Neural cell (in vitro differentiated cells): ENCODE measurements at regions not wholly inside any gene's neighbourhood (a gene's known extent, or its start where the extent isn't known, plus 50 kb on each side); places are given as distances from the start of the nearest gene placed in this dataset.

Experiments
- H2AFZ ChIP-seq: fragments of 200-600, 300-800 bp; sonication (generic), shearing (Covaris generic); 2 replicates; pipeline ENCODE4 v1.6.0; 2014; ENCODE audit warnings: low read depth, mild to moderate bottlenecking, antibody characterized with exemption, low read length, moderate library complexity
- H3F3A ChIP-seq: fragments of 200-600 bp; shearing (Covaris generic); 2 replicates; pipeline ENCODE4 v1.6.1; 2016; ENCODE audit warnings: mild to moderate bottlenecking, moderate library complexity, mixed read lengths, antibody characterized with exemption, low read length; ENCODE audit not compliant: insufficient read depth, poor library complexity, severe bottlenecking
- H3K27ac ChIP-seq: fragments of 200-600, 300-800 bp; sonication (generic), shearing (Covaris generic); 2 replicates; pipeline ENCODE4 v1.5.1; 2014; ENCODE audit warnings: mild to moderate bottlenecking, low read length, moderate library complexity
- H3K27me3 ChIP-seq: fragments of 300-800, 200-600 bp; sonication (generic), shearing (Covaris generic); 2 replicates; pipeline ENCODE4 v1.6.0; 2014; ENCODE audit warnings: mild to moderate bottlenecking, low read depth, low read length, moderate library complexity; ENCODE audit not compliant: insufficient read depth
- H3K36me3 ChIP-seq: fragments of 300-800, 200-600 bp; sonication (generic), shearing (Covaris generic); 2 replicates; pipeline ENCODE4 v1.5.1; 2014; ENCODE audit warnings: mild to moderate bottlenecking, antibody characterized with exemption, low read length, moderate library complexity; ENCODE audit not compliant: insufficient read depth
- H3K4me2 ChIP-seq: fragments of 300-800, 200-600 bp; sonication (generic), shearing (Covaris generic); 2 replicates; pipeline ENCODE4 v1.6.0; 2014; ENCODE audit warnings: mild to moderate bottlenecking, low read length
- H3K4me3 ChIP-seq: fragments of 300-800, 200-600 bp; sonication (generic), shearing (Covaris generic); 2 replicates; pipeline ENCODE4 v1.5.1; 2014; ENCODE audit warnings: mild to moderate bottlenecking, low read length, moderate library complexity
- H3K79me2 ChIP-seq: fragments of 200-600 bp; shearing (Covaris generic); replicated peaks from 2 replicates; pipeline ENCODE4 v1.6.0; 2014; ENCODE audit warnings: mild to moderate bottlenecking, low read length, moderate library complexity; ENCODE audit not compliant: insufficient read depth
- H3K9ac ChIP-seq: fragments of 300-800, 200-600 bp; sonication (generic), shearing (Covaris generic); 2 replicates; pipeline ENCODE4 v1.6.1; 2016; ENCODE audit warnings: mild to moderate bottlenecking, low read length, mixed read lengths
- H3K9me2 ChIP-seq: fragments of 200-600 bp; shearing (Covaris generic); 2 replicates; pipeline ENCODE4 v1.6.1; 2016; ENCODE audit warnings: mild to moderate bottlenecking, low read length, mixed read lengths; ENCODE audit not compliant: insufficient read depth
- H3K9me3 ChIP-seq: fragments of 200-600, 300-800 bp; sonication (generic), shearing (Covaris generic); 2 replicates; pipeline ENCODE4 v1.6.1; 2016; ENCODE audit warnings: mild to moderate bottlenecking, mixed run types, low read length, moderate library complexity, mixed read lengths
- H4K20me1 ChIP-seq: fragments of 200-600 bp; shearing (Covaris generic); 2 replicates; pipeline ENCODE4 v1.6.1; 2016; ENCODE audit warnings: mild to moderate bottlenecking, mixed run types; ENCODE audit not compliant: insufficient read depth
- CTCF ChIP-seq: fragments of 450-650 bp; IDR thresholded peaks from 2 replicates; pipeline ENCODE4 v1.5.1; 2014; ENCODE audit warnings: antibody characterized with exemption, mild to moderate bottlenecking, moderate library complexity; ENCODE audit not compliant: poor library complexity, severe bottlenecking
- EP300 ChIP-seq: fragments of 450-650 bp; conservative IDR thresholded peaks from 2 replicates; pipeline ENCODE4 v1.6.1; 2014; ENCODE audit warnings: antibody characterized with exemption, mild to moderate bottlenecking, moderate library complexity; ENCODE audit not compliant: poor library complexity, severe bottlenecking
- EZH2 ChIP-seq: fragments of 200-600, 300-800 bp; shearing (Covaris generic), sonication (generic); IDR thresholded peaks from 2 replicates; pipeline ENCODE4 v1.6.1; 2014; ENCODE audit warnings: antibody characterized with exemption, low read length, borderline replicate concordance, mild to moderate bottlenecking; ENCODE audit not compliant: insufficient read depth, poor library complexity, severe bottlenecking
- MXI1 ChIP-seq: fragments of 450-650 bp; conservative IDR thresholded peaks from 2 replicates; pipeline ENCODE4 v1.6.1; 2014; ENCODE audit warnings: antibody characterized with exemption, mild to moderate bottlenecking; ENCODE audit not compliant: poor library complexity, severe bottlenecking
- POLR2AphosphoS5 ChIP-seq: IDR thresholded peaks from 2 replicates; pipeline ENCODE4 v1.6.1; 2012
- RAD21 ChIP-seq: fragments of 450-650 bp; conservative IDR thresholded peaks from 2 replicates; pipeline ENCODE4 v1.6.1; 2014; ENCODE audit warnings: antibody characterized with exemption, mild to moderate bottlenecking, moderate library complexity
- REST ChIP-seq: IDR thresholded peaks from 2 replicates; pipeline ENCODE4 v1.6.1; 2012; ENCODE audit warnings: borderline replicate concordance
- SMC3 ChIP-seq: fragments of 450-650 bp; conservative IDR thresholded peaks from 2 replicates; pipeline ENCODE4 v1.6.1; 2014; ENCODE audit warnings: antibody characterized with exemption, mild to moderate bottlenecking, moderate library complexity; ENCODE audit not compliant: poor library complexity
- TAF1 ChIP-seq: IDR thresholded peaks from 2 replicates; pipeline ENCODE4 v1.6.1; 2012; ENCODE audit warnings: low read depth

- Histone ChIP-seq H3K36me3 (no peaks in the 10 kb centered on the region), H2AFZ (no peak overlapping the region), H3K9me2 (no peaks in the 10 kb centered on the region), H3K27me3 (no peaks in the 10 kb centered on the region), H3K4me2 (no peak overlapping the region), H3K9ac (no peak overlapping the region), H4K20me1 (no peaks in the 10 kb centered on the region), H3K9me3 (no peaks in the 10 kb centered on the region), H3F3A (no peaks in the 10 kb centered on the region), H3K27ac (no peak overlapping the region), H3K79me2 (no peaks in the 10 kb centered on the region), H3K4me3 (no peak overlapping the region)
- TF ChIP-seq POLR2AphosphoS5 (no peak), RAD21 (no peak), TAF1 (no peak), CTCF (no peak), SMC3 (no peak), EP300 (no peak), EZH2 (no peak), MXI1 (no peak), REST (no peak)
These were observed 576.7 kb upstream of the PCDH9 start for GRCh38 chr13:67806796-67807195.

- no peak overlapping the region for H3K4me3 ChIP-seq
- H4K20me1 ChIP-seq = no peaks in the 10 kb centered on the region
- H3K27ac ChIP-seq = no peak overlapping the region
- no peak overlapping the region for H3K9ac ChIP-seq
- H3K79me2 ChIP-seq = no peaks in the 10 kb centered on the region
- no peaks in the 10 kb centered on the region for H3K27me3 ChIP-seq
- H3K36me3 ChIP-seq = no peaks in the 10 kb centered on the region
- no peaks in the 10 kb centered on the region for H3K9me2 ChIP-seq
- H3F3A ChIP-seq = no peaks in the 10 kb centered on the region
- TF ChIP-seq CTCF (no peak), POLR2AphosphoS5 (no peak), EZH2 (no peak), TAF1 (no peak), SMC3 (no peak), MXI1 (no peak), REST (no peak), EP300 (no peak), RAD21 (no peak)
- no peaks in the 10 kb centered on the region for H3K9me3 ChIP-seq
- no peak overlapping the region for H2AFZ ChIP-seq
- no peak overlapping the region for H3K4me2 ChIP-seq
These were observed 573.0 kb upstream of the PCDH9 start for GRCh38 chr13:67803118-67803517.
